GM18498 (cell line): ENCODE measurements at regions not wholly inside any gene's neighbourhood (a gene's known extent, or its start where the extent isn't known, plus 50 kb on each side); places are given as distances from the start of the nearest gene placed in this dataset.
"Not testable (repeated sequence)": the region's sequence is repeated elsewhere in the genome, so short reads cannot be mapped to it uniquely, and the experiment has no call there.

Experiments
- ATAC-seq: cut with Tn5 transposase; IDR thresholded peaks from one replicate; pipeline ENCODE4 v1.9.1; 2021; ENCODE audit warnings: mild to moderate bottlenecking, moderate library complexity; ENCODE audit not compliant: unreplicated experiment

GRCh38 chr3:144585408-144585807, 613.8 kb downstream of the DIPK2A start:
- no peak for ATAC-seq

GRCh38 chr3:144585953-144586352, 614.3 kb downstream of the DIPK2A start:
- no peak for ATAC-seq

GRCh38 chr3:144586382-144586781, 614.8 kb downstream of the DIPK2A start:
- no peak for ATAC-seq

- ATAC-seq = no peak
Observed at GRCh38 chr3:144590854-144591253, 619.2 kb downstream of the DIPK2A start.

GRCh38 chr3:144593881-144594280, 622.3 kb downstream of the DIPK2A start:
- no peak for ATAC-seq

- not testable (repeated sequence) for ATAC-seq
Observed at GRCh38 chr3:144620236-144620635, 648.6 kb downstream of the DIPK2A start.

GRCh38 chr3:144622845-144623244, 651.2 kb downstream of the DIPK2A start:
- no peak for ATAC-seq

- no peak for ATAC-seq
Observed at GRCh38 chr3:144624656-144625055, 653.0 kb downstream of the DIPK2A start.

GRCh38 chr3:144626835-144627234, 655.2 kb downstream of the DIPK2A start:
- ATAC-seq = no peak

- ATAC-seq = no peak
Observed at GRCh38 chr3:144629381-144629780, 657.8 kb downstream of the DIPK2A start.

GRCh38 chr3:144636833-144637232, 665.2 kb downstream of the DIPK2A start:
- ATAC-seq = no peak

- no peak for ATAC-seq
Observed at GRCh38 chr3:144638009-144638408, 666.4 kb downstream of the DIPK2A start.

- ATAC-seq = no peak
Observed at GRCh38 chr3:144643771-144644198, 672.2 kb downstream of the DIPK2A start.

- no peak for ATAC-seq
Observed at GRCh38 chr3:144645300-144645699, 673.7 kb downstream of the DIPK2A start.

GRCh38 chr3:144650380-144650779, 678.8 kb downstream of the DIPK2A start:
- no peak for ATAC-seq

- ATAC-seq = no peak
Observed at GRCh38 chr3:144652573-144652972, 681.0 kb downstream of the DIPK2A start.

GRCh38 chr3:144655423-144655822, 683.8 kb downstream of the DIPK2A start:
- no peak for ATAC-seq

- no peak for ATAC-seq
Observed at GRCh38 chr3:144660186-144660585, 688.6 kb downstream of the DIPK2A start.

GRCh38 chr3:144662729-144663128, 691.1 kb downstream of the DIPK2A start:
- no peak for ATAC-seq

- ATAC-seq = no peak
Observed at GRCh38 chr3:144663456-144664436, 692.1 kb downstream of the DIPK2A start.

- no peak for ATAC-seq
Observed at GRCh38 chr3:144665567-144666053, 694.0 kb downstream of the DIPK2A start.

- no peak for ATAC-seq
Observed at GRCh38 chr3:144670571-144670970, 698.9 kb downstream of the DIPK2A start.
